HG03457 (cell line): ENCODE measurements at regions not wholly inside any gene's neighbourhood (a gene's known extent, or its start where the extent isn't known, plus 50 kb on each side); places are given as distances from the start of the nearest gene placed in this dataset.

Experiments
- ATAC-seq: cut with Tn5 transposase; IDR thresholded peaks from one replicate; pipeline ENCODE4 v1.9.1; 2021; ENCODE audit warnings: moderate number of reproducible peaks; ENCODE audit not compliant: unreplicated experiment

GRCh38 chr1:87194271-87194774, 134.4 kb upstream of the LMO4 start:
- no peak for ATAC-seq

GRCh38 chr1:87194856-87195255, 133.8 kb upstream of the LMO4 start:
- no peak for ATAC-seq

- no peak for ATAC-seq
Observed at GRCh38 chr1:87196110-87196827, 132.4 kb upstream of the LMO4 start.

- no peak for ATAC-seq
Observed at GRCh38 chr1:87197156-87197555, 131.5 kb upstream of the LMO4 start.

GRCh38 chr1:87197641-87198040, 131.0 kb upstream of the LMO4 start:
- no peak for ATAC-seq

GRCh38 chr1:87200875-87201638, 127.6 kb upstream of the LMO4 start:
- no peak for ATAC-seq

GRCh38 chr1:87201768-87202167, 126.9 kb upstream of the LMO4 start:
- no peak for ATAC-seq

- ATAC-seq = no peak
Observed at GRCh38 chr1:87202451-87202850, 126.2 kb upstream of the LMO4 start.

- ATAC-seq = peak; percentile 90
Observed at GRCh38 chr1:87202922-87203655, 125.6 kb upstream of the LMO4 start.

GRCh38 chr1:87203904-87204303, 124.8 kb upstream of the LMO4 start:
- no peak for ATAC-seq

- no peak for ATAC-seq
Observed at GRCh38 chr1:87204441-87204840, 124.2 kb upstream of the LMO4 start.

- no peak for ATAC-seq
Observed at GRCh38 chr1:87204921-87205320, 123.8 kb upstream of the LMO4 start.

GRCh38 chr1:87206044-87206831, 122.4 kb upstream of the LMO4 start:
- ATAC-seq = no peak

- no peak for ATAC-seq
Observed at GRCh38 chr1:87208080-87208479, 120.6 kb upstream of the LMO4 start.

GRCh38 chr1:87208931-87209330, 119.7 kb upstream of the LMO4 start:
- ATAC-seq = no peak

GRCh38 chr1:87210151-87210550, 118.5 kb upstream of the LMO4 start:
- ATAC-seq = no peak

GRCh38 chr1:87212431-87213134, 116.1 kb upstream of the LMO4 start:
- no peak for ATAC-seq

- ATAC-seq = no peak
Observed at GRCh38 chr1:87213135-87213515, 115.6 kb upstream of the LMO4 start.

GRCh38 chr1:87215592-87215991, 113.1 kb upstream of the LMO4 start:
- ATAC-seq = no peak

GRCh38 chr1:87218618-87219017, 110.1 kb upstream of the LMO4 start:
- no peak for ATAC-seq
